Mesendoderm (in vitro differentiated cells): ENCODE measurements at regions not wholly inside any gene's neighbourhood (a gene's known extent, or its start where the extent isn't known, plus 50 kb on each side); places are given as distances from the start of the nearest gene placed in this dataset.

Experiments used
- DNase-seq: peaks from one replicate; pipeline ENCODE4 v3.0.0; 2013
- H2AK5ac ChIP-seq: 2 replicates; pipeline ENCODE4 v1.6.1; 2013; ENCODE audit warnings: low read length, inconsistent platforms
- H2BK120ac ChIP-seq: 2 replicates; pipeline ENCODE4 v1.6.1; 2013; ENCODE audit warnings: low read depth, mild to moderate bottlenecking, low read length, moderate library complexity, mixed read lengths
- H2BK15ac ChIP-seq: replicated peaks from 2 replicates; pipeline ENCODE4 v1.6.1; 2013; ENCODE audit warnings: low read depth, mild to moderate bottlenecking, moderate library complexity
- H2BK5ac ChIP-seq: 2 replicates; pipeline ENCODE4 v1.6.1; 2013; ENCODE audit warnings: low read length, inconsistent platforms
- H3K18ac ChIP-seq: 2 replicates; pipeline ENCODE4 v1.6.1; 2013; ENCODE audit warnings: mild to moderate bottlenecking, low read length, mixed read lengths
- H3K23ac ChIP-seq: one replicate; pipeline ENCODE4 v1.6.1; 2013; ENCODE audit warnings: low read length
- H3K27ac ChIP-seq: 2 replicates; pipeline ENCODE4 v1.5.1; 2013; ENCODE audit warnings: low read depth, mild to moderate bottlenecking, inconsistent platforms, low read length, moderate library complexity
- H3K27me3 ChIP-seq: 2 replicates; pipeline ENCODE4 v1.6.1; 2013; ENCODE audit warnings: low read length, control low read depth, mild to moderate bottlenecking, inconsistent platforms; ENCODE audit not compliant: insufficient read depth, poor library complexity
- H3K36me3 ChIP-seq: 2 replicates; pipeline ENCODE4 v1.6.1; 2013; ENCODE audit warnings: low read length, inconsistent platforms; ENCODE audit not compliant: control insufficient read depth, insufficient read depth
- H3K4ac ChIP-seq: one replicate; pipeline ENCODE4 v1.6.1; 2013; ENCODE audit warnings: low read depth, mild to moderate bottlenecking, low read length, moderate library complexity
- H3K4me1 ChIP-seq: 2 replicates; pipeline ENCODE4 v1.6.1; 2013; ENCODE audit warnings: low read depth, low read length, inconsistent platforms; ENCODE audit not compliant: control insufficient read depth
- H3K4me2 ChIP-seq: 2 replicates; pipeline ENCODE4 v1.6.1; 2013; ENCODE audit warnings: low read length
- H3K4me3 ChIP-seq: 2 replicates; pipeline ENCODE4 v1.5.1; 2013; ENCODE audit warnings: mild to moderate bottlenecking, low read length
- H3K56ac ChIP-seq: one replicate; pipeline ENCODE4 v1.6.1; 2013; ENCODE audit warnings: low read length
- H3K79me1 ChIP-seq: 2 replicates; pipeline ENCODE4 v1.6.1; 2013; ENCODE audit warnings: low read length, inconsistent platforms
- H3K79me2 ChIP-seq: 2 replicates; pipeline ENCODE4 v1.6.1; 2013; ENCODE audit warnings: mild to moderate bottlenecking, low read length; ENCODE audit not compliant: control insufficient read depth, insufficient read depth
- H3K9ac ChIP-seq: 2 replicates; pipeline ENCODE4 v1.6.1; 2013; ENCODE audit warnings: low read length, inconsistent platforms
- H4K5ac ChIP-seq: one replicate; pipeline ENCODE4 v1.6.1; 2013; ENCODE audit warnings: low read length
- H4K8ac ChIP-seq: one replicate; pipeline ENCODE4 v1.6.1; 2013; ENCODE audit warnings: low read depth, mild to moderate bottlenecking, control low read depth, low read length, moderate library complexity
- WGBS: extraction: QIAGEN DNeasy Blood & Tissue Kit; methylation state at CpG from one replicate; pipeline ENCODE4 v1.1.7; 2013; ENCODE audit warnings: low lambda C conversion rate, missing lambda C conversion rate; ENCODE audit not compliant: insufficient coverage; ENCODE audit errors: extremely low coverage; 5-methylcytosine and 5-hydroxymethylcytosine counted together

- Histone ChIP-seq H3K4me2 (no peak overlapping the region), H2BK5ac (no peak overlapping the region), H4K5ac (no peak overlapping the region), H3K79me2 (no peaks in the 10 kb centered on the region), H3K27ac (no peak overlapping the region), H3K4ac (no peak overlapping the region), H3K23ac (no peak overlapping the region), H3K27me3 (no peaks in the 10 kb centered on the region), H3K56ac (no peak overlapping the region), H2BK120ac (no peak overlapping the region), H3K4me3 (no peak overlapping the region), H2AK5ac (no peak overlapping the region), H3K4me1 (peaks cover 5% of the 10 kb centered on the region), H3K18ac (no peak overlapping the region), H3K9ac (no peak overlapping the region), H2BK15ac (no peak overlapping the region), H3K79me1 (no peaks in the 10 kb centered on the region), H4K8ac (no peak overlapping the region), H3K36me3 (no peaks in the 10 kb centered on the region)
- DNase-seq = no peak
- WGBS = no CpG with 5 or more reads among the region's 1 CpG
Measured at GRCh38 chr10:111392910-111393309, 316.1 kb downstream of the ADRA2A start.

GRCh38 chr10:111410740-111411139 lies 333.9 kb downstream of the ADRA2A start:
- Histone ChIP-seq H3K4ac (no peak overlapping the region), H3K4me1 (no peaks in the 10 kb centered on the region), H3K27me3 (no peaks in the 10 kb centered on the region), H3K79me1 (no peaks in the 10 kb centered on the region), H3K9ac (no peak overlapping the region), H2BK120ac (no peak overlapping the region), H3K36me3 (no peaks in the 10 kb centered on the region), H3K23ac (no peak overlapping the region), H3K79me2 (no peaks in the 10 kb centered on the region), H2BK15ac (no peak overlapping the region), H3K4me3 (no peak overlapping the region), H3K27ac (no peak overlapping the region), H3K18ac (no peak overlapping the region), H3K56ac (no peak overlapping the region), H4K5ac (no peak overlapping the region), H2BK5ac (no peak overlapping the region), H4K8ac (no peak overlapping the region), H2AK5ac (no peak overlapping the region), H3K4me2 (no peak overlapping the region)
- no CpG with 5 or more reads among the region's 3 CpGs for WGBS
- DNase-seq = no peak

- no peak overlapping the region for H3K27ac ChIP-seq
- DNase-seq = no peak
- H3K18ac ChIP-seq = no peak overlapping the region
- no peaks in the 10 kb centered on the region for H3K4me1 ChIP-seq
- no peak overlapping the region for H4K8ac ChIP-seq
- H2BK120ac ChIP-seq = no peak overlapping the region
- H2AK5ac ChIP-seq = no peak overlapping the region
- WGBS = no CpG with 5 or more reads among the region's 1 CpG
- H3K4me2 ChIP-seq = no peak overlapping the region
- H2BK15ac ChIP-seq = no peak overlapping the region
- H3K27me3 ChIP-seq = no peaks in the 10 kb centered on the region
- no peaks in the 10 kb centered on the region for H3K79me1 ChIP-seq
- H3K23ac ChIP-seq = no peak overlapping the region
- no peak overlapping the region for H3K4ac ChIP-seq
- H2BK5ac ChIP-seq = no peak overlapping the region
- no peak overlapping the region for H4K5ac ChIP-seq
- no peaks in the 10 kb centered on the region for H3K36me3 ChIP-seq
- no peak overlapping the region for H3K4me3 ChIP-seq
- no peak overlapping the region for H3K56ac ChIP-seq
- H3K79me2 ChIP-seq = no peaks in the 10 kb centered on the region
- H3K9ac ChIP-seq = no peak overlapping the region
Measured at GRCh38 chr10:111425459-111425858, 348.6 kb downstream of the ADRA2A start.

- Histone ChIP-seq H3K27me3 (no peaks in the 10 kb centered on the region), H3K9ac (no peak overlapping the region), H2BK5ac (no peak overlapping the region), H3K79me2 (no peaks in the 10 kb centered on the region), H4K8ac (no peak overlapping the region), H3K4me2 (no peak overlapping the region), H3K23ac (no peak overlapping the region), H3K79me1 (no peaks in the 10 kb centered on the region), H3K56ac (no peak overlapping the region), H3K4me3 (no peak overlapping the region), H2AK5ac (no peak overlapping the region), H2BK15ac (no peak overlapping the region), H3K36me3 (no peaks in the 10 kb centered on the region), H3K4me1 (no peaks in the 10 kb centered on the region), H3K4ac (no peak overlapping the region), H3K27ac (no peak overlapping the region), H3K18ac (no peak overlapping the region), H4K5ac (no peak overlapping the region), H2BK120ac (no peak overlapping the region)
- no peak for DNase-seq
- no CpG with 5 or more reads among the region's 3 CpGs for WGBS
Measured at GRCh38 chr10:111429288-111430028, 352.6 kb downstream of the ADRA2A start.

GRCh38 chr10:111430070-111430469 lies 353.2 kb downstream of the ADRA2A start:
- Histone ChIP-seq H3K9ac (no peak overlapping the region), H3K36me3 (no peaks in the 10 kb centered on the region), H2BK120ac (no peak overlapping the region), H2BK15ac (no peak overlapping the region), H3K4ac (no peak overlapping the region), H4K5ac (no peak overlapping the region), H3K4me3 (no peak overlapping the region), H3K4me2 (no peak overlapping the region), H3K18ac (no peak overlapping the region), H3K27ac (no peak overlapping the region), H3K23ac (no peak overlapping the region), H3K27me3 (no peaks in the 10 kb centered on the region), H3K79me1 (no peaks in the 10 kb centered on the region), H3K4me1 (no peaks in the 10 kb centered on the region), H3K56ac (no peak overlapping the region), H2AK5ac (no peak overlapping the region), H4K8ac (no peak overlapping the region), H3K79me2 (no peaks in the 10 kb centered on the region), H2BK5ac (no peak overlapping the region)
- no CpG with 5 or more reads among the region's 1 CpG for WGBS
- DNase-seq = peak; percentile 10

- Histone ChIP-seq H3K27ac (no peak overlapping the region), H3K4me2 (no peak overlapping the region), H3K56ac (no peak overlapping the region), H2BK5ac (no peak overlapping the region), H3K79me1 (no peaks in the 10 kb centered on the region), H4K5ac (no peak overlapping the region), H3K4ac (no peak overlapping the region), H4K8ac (no peak overlapping the region), H3K9ac (no peak overlapping the region), H3K79me2 (no peaks in the 10 kb centered on the region), H3K36me3 (no peaks in the 10 kb centered on the region), H2BK15ac (no peak overlapping the region), H3K18ac (no peak overlapping the region), H3K27me3 (no peaks in the 10 kb centered on the region), H2AK5ac (no peak overlapping the region), H2BK120ac (no peak overlapping the region), H3K4me1 (no peaks in the 10 kb centered on the region), H3K4me3 (no peak overlapping the region), H3K23ac (no peak overlapping the region)
- no peak for DNase-seq
Measured at GRCh38 chr10:111432588-111432987, 355.8 kb downstream of the ADRA2A start.
